ENCODE measurements at regions not wholly inside any gene's neighbourhood (a gene's known extent, or its start where the extent isn't known, plus 50 kb on each side); places are given as distances from the start of the nearest gene placed in this dataset.

DNA sequence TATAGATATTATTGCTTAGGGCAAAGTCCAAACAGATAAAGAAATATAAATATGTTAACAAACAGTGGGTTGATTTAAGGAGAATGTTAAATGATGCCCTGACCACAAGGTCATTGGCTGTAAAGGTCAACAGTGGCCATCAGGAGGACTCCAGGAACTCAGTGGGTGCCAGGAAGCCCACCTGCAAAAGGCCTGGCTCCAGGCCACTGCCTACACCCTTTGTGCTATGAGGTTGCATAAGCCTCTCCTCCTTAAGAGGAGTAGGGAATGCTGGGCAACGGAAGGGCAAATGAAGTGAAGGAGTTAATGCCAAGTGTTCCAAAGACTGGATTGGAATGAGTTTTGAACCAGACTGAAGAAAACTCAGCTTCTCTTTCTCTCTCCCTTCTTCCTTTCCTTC, 73.3 kb upstream of the ALX4 start:
- no peak overlapping the region for H3K27ac Mint-ChIP-seq (ENCODE audit: unreplicated experiment)
- CTCF ChIA-PET = no interaction called here
- H3K4me1 Mint-ChIP-seq (ENCODE audit: low read depth, unreplicated experiment) = no peaks in the 10 kb centered on the region
- H3K36me3 Mint-ChIP-seq (ENCODE audit: insufficient read depth, unreplicated experiment) = no peaks in the 10 kb centered on the region
- H3K9me3 Mint-ChIP-seq (ENCODE audit: low read depth, unreplicated experiment) = no peaks in the 10 kb centered on the region
- DNase-seq = no peak
- intact Hi-C loops (cut with micrococcal nuclease; ENCODE audit: unreplicated experiment) = no loop called here
- H3K27me3 Mint-ChIP-seq (ENCODE audit: unreplicated experiment) = peaks cover 97% of the 10 kb centered on the region
- TF ChIP-seq, protein P1, sequence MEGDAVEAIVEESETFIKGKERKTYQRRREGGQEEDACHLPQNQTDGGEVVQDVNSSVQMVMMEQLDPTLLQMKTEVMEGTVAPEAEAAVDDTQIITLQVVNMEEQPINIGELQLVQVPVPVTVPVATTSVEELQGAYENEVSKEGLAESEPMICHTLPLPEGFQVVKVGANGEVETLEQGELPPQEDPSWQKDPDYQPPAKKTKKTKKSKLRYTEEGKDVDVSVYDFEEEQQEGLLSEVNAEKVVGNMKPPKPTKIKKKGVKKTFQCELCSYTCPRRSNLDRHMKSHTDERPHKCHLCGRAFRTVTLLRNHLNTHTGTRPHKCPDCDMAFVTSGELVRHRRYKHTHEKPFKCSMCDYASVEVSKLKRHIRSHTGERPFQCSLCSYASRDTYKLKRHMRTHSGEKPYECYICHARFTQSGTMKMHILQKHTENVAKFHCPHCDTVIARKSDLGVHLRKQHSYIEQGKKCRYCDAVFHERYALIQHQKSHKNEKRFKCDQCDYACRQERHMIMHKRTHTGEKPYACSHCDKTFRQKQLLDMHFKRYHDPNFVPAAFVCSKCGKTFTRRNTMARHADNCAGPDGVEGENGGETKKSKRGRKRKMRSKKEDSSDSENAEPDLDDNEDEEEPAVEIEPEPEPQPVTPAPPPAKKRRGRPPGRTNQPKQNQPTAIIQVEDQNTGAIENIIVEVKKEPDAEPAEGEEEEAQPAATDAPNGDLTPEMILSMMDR (IDR thresholded peaks at IDR 0.05; ENCODE audit: unreplicated experiment) = no peak
- H3K4me3 Mint-ChIP-seq (ENCODE audit: low read depth, unreplicated experiment) = no peak overlapping the region
- no TSS peak for BruUV-seq (replicated peaks)

DNA sequence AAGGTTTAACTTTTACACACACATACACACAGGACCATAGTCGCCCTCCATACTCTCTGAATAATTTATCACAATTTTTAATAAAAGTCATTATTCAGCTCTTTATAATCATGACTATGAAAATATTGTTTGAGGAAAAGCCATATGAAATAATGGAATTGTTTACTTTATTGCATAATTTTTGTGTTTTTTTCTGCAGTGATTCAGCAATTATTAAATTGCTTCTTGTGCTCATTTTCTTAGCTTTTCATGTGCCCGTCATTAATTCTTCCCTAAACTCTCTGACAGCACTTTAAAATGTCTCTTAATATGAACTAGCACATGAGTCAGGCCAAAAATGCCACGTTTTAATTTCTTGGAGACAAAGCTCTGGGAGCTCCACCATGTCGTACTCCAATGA, 77.5 kb upstream of the ALX4 start:
- Mint-ChIP-seq H3K9me3 (ENCODE audit: low read depth, unreplicated experiment) (no peaks in the 10 kb centered on the region), H3K27ac (ENCODE audit: unreplicated experiment) (no peak overlapping the region), H3K36me3 (ENCODE audit: insufficient read depth, unreplicated experiment) (no peaks in the 10 kb centered on the region), H3K4me3 (ENCODE audit: low read depth, unreplicated experiment) (no peak overlapping the region), H3K4me1 (ENCODE audit: low read depth, unreplicated experiment) (no peaks in the 10 kb centered on the region), H3K27me3 (ENCODE audit: unreplicated experiment) (peaks cover 74% of the 10 kb centered on the region)
- CTCF ChIA-PET = no interaction called here
- TF ChIP-seq, protein P1 (IDR thresholded peaks at IDR 0.05; ENCODE audit: unreplicated experiment) = no peak
- intact Hi-C loops (cut with micrococcal nuclease; ENCODE audit: unreplicated experiment) = no loop called here
- BruUV-seq (replicated peaks) = no TSS peak
- DNase-seq = no peak

DNA sequence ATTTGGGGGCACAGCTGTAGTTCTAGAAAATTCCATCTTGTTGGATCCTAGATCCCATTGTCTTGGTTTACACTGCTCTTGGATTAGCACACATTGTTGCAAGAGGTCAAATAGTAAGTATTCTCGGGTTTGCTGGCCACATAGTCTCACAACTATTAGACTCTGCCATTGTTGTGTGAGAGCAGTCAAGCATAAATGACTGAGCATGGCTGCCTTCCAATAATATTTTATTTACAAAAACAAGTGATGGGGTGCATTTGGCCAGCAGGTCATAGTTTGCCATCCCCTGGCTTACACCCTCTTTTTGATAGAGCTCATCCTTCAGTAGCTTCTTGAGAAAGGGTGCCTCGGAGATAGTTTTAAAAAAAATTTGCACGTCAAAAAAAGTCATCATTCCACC, 77.9 kb upstream of the ALX4 start:
- intact Hi-C loops (cut with micrococcal nuclease; ENCODE audit: unreplicated experiment) = no loop called here
- Mint-ChIP-seq H3K27ac (ENCODE audit: unreplicated experiment) (no peak overlapping the region), H3K36me3 (ENCODE audit: insufficient read depth, unreplicated experiment) (no peaks in the 10 kb centered on the region), H3K9me3 (ENCODE audit: low read depth, unreplicated experiment) (no peaks in the 10 kb centered on the region), H3K4me1 (ENCODE audit: low read depth, unreplicated experiment) (no peaks in the 10 kb centered on the region), H3K27me3 (ENCODE audit: unreplicated experiment) (peaks cover 70% of the 10 kb centered on the region), H3K4me3 (ENCODE audit: low read depth, unreplicated experiment) (no peak overlapping the region)
- DNase-seq = no peak
- BruUV-seq (replicated peaks) = no TSS peak
- TF ChIP-seq, protein P1 (IDR thresholded peaks at IDR 0.05; ENCODE audit: unreplicated experiment) = no peak
- CTCF ChIA-PET = no interaction called here

DNA sequence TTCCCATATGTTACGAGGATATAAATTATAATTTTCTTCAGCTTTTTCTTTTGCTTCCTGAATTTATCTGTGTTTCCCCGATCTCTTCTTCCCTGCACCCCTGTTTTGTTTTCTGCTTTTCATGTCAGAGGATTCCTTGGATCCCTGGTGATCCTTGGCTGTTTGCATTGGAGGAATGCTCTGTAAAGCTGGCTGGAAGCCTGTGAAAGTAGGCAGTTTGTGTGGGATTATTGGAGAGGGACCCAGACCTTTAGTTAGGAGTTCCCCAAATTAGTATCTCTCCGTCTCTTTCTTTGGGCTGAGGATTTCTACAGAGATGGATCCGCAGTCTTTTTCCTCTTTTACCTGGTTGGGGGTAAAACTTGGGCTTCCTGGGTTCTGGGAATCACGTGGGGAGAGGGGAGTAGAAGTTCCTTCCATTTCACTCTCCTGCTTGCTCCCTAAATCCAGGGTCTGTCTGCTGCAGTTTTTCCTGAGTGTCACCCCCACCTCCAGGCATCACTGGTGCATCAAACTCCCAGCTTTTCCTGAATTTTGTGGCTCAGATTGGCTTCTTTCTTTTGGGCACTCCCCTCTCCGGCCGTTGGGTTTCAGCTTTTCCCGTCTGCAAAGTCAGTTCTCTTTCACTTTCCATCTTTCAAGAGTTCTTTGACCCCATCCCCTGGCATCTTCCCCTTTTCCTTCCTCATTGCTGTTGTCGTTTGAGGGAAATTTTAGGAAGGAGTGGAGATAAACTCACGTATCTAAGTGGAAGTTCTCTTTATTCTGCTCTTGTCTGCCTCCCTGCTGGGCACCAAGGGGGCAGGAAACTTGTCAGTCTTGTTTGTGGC, 79.1 kb upstream of the ALX4 start:
- no peaks in the 10 kb centered on the region for H3K9me3 Mint-ChIP-seq (ENCODE audit: low read depth, unreplicated experiment)
- no TSS peak for BruUV-seq (replicated peaks)
- H3K4me1 Mint-ChIP-seq (ENCODE audit: low read depth, unreplicated experiment) = no peaks in the 10 kb centered on the region
- H3K36me3 Mint-ChIP-seq (ENCODE audit: insufficient read depth, unreplicated experiment) = no peaks in the 10 kb centered on the region
- intact Hi-C loops (cut with micrococcal nuclease; ENCODE audit: unreplicated experiment) = no loop called here
- DNase-seq = no peak
- TF ChIP-seq, protein P1 (IDR thresholded peaks at IDR 0.05; ENCODE audit: unreplicated experiment) = no peak
- no peak overlapping the region for H3K4me3 Mint-ChIP-seq (ENCODE audit: low read depth, unreplicated experiment)
- CTCF ChIA-PET = interaction anchor here (0.7 kb wide), 1 partner anchor 99 kb away, joined by 3 read pairs; no protein-coding TSS in a partner anchor
- H3K27me3 Mint-ChIP-seq (ENCODE audit: unreplicated experiment) = peaks cover 69% of the 10 kb centered on the region
- no peak overlapping the region for H3K27ac Mint-ChIP-seq (ENCODE audit: unreplicated experiment)
